ENCODE measurements at regions not wholly inside any gene's neighbourhood (a gene's known extent, or its start where the extent isn't known, plus 50 kb on each side); places are given as distances from the start of the nearest gene placed in this dataset.
"Not testable (repeated sequence)": the region's sequence is repeated elsewhere in the genome, so short reads cannot be mapped to it uniquely, and the experiment has no call there.

DNA sequence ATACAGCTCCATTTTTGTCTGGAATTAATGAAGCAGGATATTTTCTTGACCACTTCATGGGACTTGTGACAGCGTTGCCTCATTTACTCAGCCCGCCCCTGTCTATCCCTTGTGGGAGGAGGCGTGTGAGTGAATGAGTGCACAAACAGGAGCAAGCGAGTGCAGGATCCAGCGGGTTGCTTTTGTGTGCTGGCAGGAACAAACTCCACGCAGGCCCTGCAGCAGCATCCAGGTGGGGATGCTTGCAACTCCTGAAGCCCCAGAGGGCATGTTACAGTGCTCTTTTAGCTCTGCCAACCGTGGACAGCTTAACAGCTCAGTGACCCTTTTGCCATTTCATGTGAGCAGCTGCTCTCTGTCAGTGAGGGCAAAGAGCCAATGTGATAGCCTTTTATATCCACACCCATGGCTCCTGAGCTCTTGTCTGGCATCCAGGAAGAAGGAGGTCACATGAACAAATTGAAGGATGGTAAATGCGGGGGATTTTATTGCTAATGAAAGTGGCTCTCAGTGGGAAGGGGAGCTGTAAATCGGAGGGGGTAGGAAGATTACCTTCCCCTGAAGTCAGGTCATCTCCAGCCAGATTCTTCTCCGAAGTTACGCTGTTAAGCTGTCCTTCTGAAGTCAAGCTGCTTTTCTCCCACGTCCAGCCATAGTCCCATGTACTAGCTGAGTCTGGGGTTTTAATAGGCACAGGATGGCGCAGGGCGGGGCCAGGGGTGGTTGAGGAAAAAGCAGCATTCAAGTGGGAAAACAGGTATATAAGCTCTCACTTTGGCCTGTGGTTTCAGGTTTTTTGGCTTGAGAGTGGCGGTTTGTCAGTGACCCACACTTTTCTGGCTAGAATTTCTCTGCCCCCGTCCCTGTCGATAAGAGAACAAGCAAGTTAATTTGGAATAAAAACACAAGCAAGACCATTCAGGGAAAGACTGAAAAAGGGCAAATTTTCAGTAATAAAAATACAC is 714.7 kb upstream of the MBL2 start:
- no peak for DNase-seq (ENCODE audit: low read depth in 1 of 2, low spot score in 1 of 2)
- Histone ChIP-seq H3K27me3 (no peaks in the 10 kb centered on the region), H3K9me3 (ENCODE audit: low read depth) (no peaks in the 10 kb centered on the region), H3K27ac (no peak overlapping the region), H3K4me1 (ENCODE audit: low read depth) (peaks cover 11% of the 10 kb centered on the region), H3K36me3 (no peaks in the 10 kb centered on the region), H3K4me3 (no peak overlapping the region)
- TF ChIP-seq, protein P1, sequence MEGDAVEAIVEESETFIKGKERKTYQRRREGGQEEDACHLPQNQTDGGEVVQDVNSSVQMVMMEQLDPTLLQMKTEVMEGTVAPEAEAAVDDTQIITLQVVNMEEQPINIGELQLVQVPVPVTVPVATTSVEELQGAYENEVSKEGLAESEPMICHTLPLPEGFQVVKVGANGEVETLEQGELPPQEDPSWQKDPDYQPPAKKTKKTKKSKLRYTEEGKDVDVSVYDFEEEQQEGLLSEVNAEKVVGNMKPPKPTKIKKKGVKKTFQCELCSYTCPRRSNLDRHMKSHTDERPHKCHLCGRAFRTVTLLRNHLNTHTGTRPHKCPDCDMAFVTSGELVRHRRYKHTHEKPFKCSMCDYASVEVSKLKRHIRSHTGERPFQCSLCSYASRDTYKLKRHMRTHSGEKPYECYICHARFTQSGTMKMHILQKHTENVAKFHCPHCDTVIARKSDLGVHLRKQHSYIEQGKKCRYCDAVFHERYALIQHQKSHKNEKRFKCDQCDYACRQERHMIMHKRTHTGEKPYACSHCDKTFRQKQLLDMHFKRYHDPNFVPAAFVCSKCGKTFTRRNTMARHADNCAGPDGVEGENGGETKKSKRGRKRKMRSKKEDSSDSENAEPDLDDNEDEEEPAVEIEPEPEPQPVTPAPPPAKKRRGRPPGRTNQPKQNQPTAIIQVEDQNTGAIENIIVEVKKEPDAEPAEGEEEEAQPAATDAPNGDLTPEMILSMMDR (IDR thresholded peaks at IDR 0.05; ENCODE audit: low read depth, low read length) = no peak

DNA sequence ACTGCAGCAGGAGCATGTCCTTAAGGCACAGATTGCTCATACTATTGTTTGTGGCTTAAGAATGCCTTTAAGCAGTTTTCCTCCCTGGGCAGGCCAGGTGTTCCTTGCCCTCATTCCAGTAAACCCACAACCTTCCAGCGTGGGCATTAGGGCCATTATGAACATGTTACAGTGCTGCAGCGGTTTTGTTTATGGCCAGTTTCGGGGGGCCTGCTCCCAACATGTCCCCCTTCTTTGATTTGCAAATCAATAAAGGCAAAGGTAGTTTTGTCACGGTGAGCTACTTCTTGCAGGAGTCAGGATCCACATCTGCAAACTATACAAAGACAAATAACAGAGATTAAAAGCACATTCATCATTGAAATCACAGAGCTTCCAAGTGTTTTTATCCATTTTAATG is 712.8 kb upstream of the MBL2 start:
- not testable (repeated sequence) for H3K27ac ChIP-seq; DNase-seq (ENCODE audit: low read depth in 1 of 2, low spot score in 1 of 2); H3K9me3 ChIP-seq (ENCODE audit: low read depth); H3K4me3 ChIP-seq; H3K27me3 ChIP-seq; H3K36me3 ChIP-seq
- peaks cover 11% of the 10 kb centered on the region for H3K4me1 ChIP-seq (ENCODE audit: low read depth)

DNA sequence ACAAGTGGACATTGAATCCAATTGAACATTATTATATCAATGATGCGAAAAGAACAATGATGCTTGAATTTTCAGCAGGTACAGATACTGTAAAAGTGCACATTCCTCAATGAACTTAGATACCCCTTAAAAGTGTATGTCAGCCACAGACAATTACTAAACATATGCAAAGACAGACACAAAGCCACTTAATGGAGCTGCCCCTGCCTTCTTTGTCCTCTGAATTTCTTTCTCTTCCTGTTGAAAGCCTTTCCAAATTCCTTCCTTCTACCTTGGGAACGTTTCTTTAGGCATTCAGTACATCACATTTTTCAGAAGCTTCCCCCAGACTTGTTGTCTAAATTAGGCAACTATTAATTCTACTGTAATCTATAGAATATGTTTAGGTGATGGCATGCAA is 706.8 kb upstream of the MBL2 start:
- Histone ChIP-seq H3K27me3 (no peaks in the 10 kb centered on the region), H3K27ac (peak overlapping the region; percentile 42), H3K9me3 (ENCODE audit: low read depth) (no peaks in the 10 kb centered on the region), H3K36me3 (no peaks in the 10 kb centered on the region), H3K4me1 (ENCODE audit: low read depth) (peaks cover 21% of the 10 kb centered on the region), H3K4me3 (no peak overlapping the region)
- no peak for DNase-seq (ENCODE audit: low read depth in 1 of 2, low spot score in 1 of 2)
- TF ChIP-seq, protein P1 (IDR thresholded peaks at IDR 0.05; ENCODE audit: low read depth, low read length) = no peak

DNA sequence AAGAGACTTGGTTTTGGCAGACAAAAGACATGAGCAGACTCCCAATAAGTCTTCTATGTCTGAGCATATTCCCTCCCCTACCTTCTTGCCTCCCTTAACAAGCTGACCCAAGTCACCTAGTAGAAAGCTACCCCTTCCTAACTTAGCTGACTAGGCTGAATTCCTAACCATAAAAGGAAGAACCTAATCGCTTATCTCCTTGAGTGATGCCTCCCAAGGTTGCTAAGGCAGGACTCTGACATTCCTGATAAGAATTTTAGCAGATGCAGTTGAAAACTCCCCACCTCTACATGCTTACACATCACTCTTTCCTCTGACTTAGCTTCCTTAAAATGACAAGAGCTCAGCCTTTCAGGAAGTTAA is 704.7 kb upstream of the MBL2 start:
- DNase-seq (ENCODE audit: low read depth in 1 of 2, low spot score in 1 of 2) = peak in 1 of 2 donors; percentile 72
- H3K4me3 ChIP-seq = no peak overlapping the region
- no peaks in the 10 kb centered on the region for H3K27me3 ChIP-seq
- H3K36me3 ChIP-seq = no peaks in the 10 kb centered on the region
- TF ChIP-seq, protein P1 (IDR thresholded peaks at IDR 0.05; ENCODE audit: low read depth, low read length) = no peak
- H3K9me3 ChIP-seq (ENCODE audit: low read depth) = no peaks in the 10 kb centered on the region
- peak overlapping the region; percentile 96 for H3K27ac ChIP-seq
- peaks cover 21% of the 10 kb centered on the region for H3K4me1 ChIP-seq (ENCODE audit: low read depth)

DNA sequence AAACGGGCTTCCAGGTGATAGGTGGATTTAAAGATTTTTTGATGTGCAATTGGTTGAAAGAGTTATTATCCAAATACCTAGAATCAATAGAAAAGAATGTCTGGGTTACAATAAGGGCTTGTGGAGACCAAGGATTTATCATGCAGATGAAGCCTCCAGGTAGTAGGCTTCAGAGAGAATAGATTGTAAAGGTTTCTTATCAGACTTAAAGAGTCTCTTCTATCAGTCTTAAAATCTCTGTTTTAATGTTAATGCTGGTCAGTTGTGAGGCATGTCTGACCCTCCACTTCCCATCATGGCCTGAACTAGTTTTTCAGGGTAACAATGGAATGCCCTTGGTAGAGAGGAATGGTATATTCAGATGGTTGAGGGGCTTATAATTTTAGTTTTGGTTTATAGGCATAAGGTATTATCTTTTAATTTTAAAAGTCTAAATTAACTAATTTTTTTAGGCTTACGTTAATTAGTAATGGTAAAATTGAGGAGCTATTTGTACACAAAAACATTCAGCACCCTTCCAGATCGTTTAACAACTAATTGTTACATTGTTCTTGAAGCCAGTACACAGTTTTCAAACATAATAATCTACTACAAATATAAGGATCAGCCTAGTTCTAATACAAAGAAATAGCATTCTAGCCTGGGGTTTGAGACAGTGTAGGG is 704.2 kb upstream of the MBL2 start:
- DNase-seq (ENCODE audit: low read depth in 1 of 2, low spot score in 1 of 2) = no peak
- H3K27me3 ChIP-seq = no peaks in the 10 kb centered on the region
- H3K36me3 ChIP-seq = no peaks in the 10 kb centered on the region
- H3K4me1 ChIP-seq (ENCODE audit: low read depth) = peaks cover 21% of the 10 kb centered on the region
- peak overlapping the region; percentile 96 for H3K27ac ChIP-seq
- no peaks in the 10 kb centered on the region for H3K9me3 ChIP-seq (ENCODE audit: low read depth)
- TF ChIP-seq, protein P1 (IDR thresholded peaks at IDR 0.05; ENCODE audit: low read depth, low read length) = no peak
- H3K4me3 ChIP-seq = no peak overlapping the region

DNA sequence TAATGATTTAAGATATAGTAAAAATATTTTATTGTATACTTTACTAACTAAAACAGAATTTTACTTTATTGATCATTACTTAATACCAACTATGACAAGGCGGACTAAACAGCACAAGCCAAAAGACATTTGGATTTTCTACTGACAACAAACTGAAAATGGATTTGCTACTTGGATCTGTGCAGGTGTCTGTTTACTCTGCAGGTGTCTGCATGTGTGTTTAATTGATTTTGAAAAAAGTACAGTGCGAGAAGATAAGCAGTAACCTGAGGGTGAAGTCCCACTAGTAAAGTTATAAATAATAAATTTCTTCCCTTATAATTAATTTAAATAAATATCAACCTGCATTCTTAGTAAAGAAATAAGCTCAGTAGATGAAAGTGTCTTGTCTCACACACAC is 696.8 kb upstream of the MBL2 start:
- Histone ChIP-seq H3K4me3 (no peak overlapping the region), H3K27me3 (no peaks in the 10 kb centered on the region), H3K4me1 (ENCODE audit: low read depth) (no peaks in the 10 kb centered on the region), H3K36me3 (no peaks in the 10 kb centered on the region), H3K27ac (no peak overlapping the region), H3K9me3 (ENCODE audit: low read depth) (no peaks in the 10 kb centered on the region)
- TF ChIP-seq, protein P1 (IDR thresholded peaks at IDR 0.05; ENCODE audit: low read depth, low read length) = no peak
- DNase-seq (ENCODE audit: low read depth in 1 of 2, low spot score in 1 of 2) = no peak
